SK-N-SH (cell line): ENCODE measurements at regions not wholly inside any gene's neighbourhood (a gene's known extent, or its start where the extent isn't known, plus 50 kb on each side); places are given as distances from the start of the nearest gene placed in this dataset.

Source experiments
- CTCF ChIA-PET: fragments of 300-600, 350-600 bp; formaldehyde crosslinking; extraction: SDS; loops from one replicate; lab custom pipeline; 2021; lab: Yijun Ruan, JAX
- POLR2A ChIA-PET: fragments of 350-600 bp; sonication (Branson Sonifier 250); formaldehyde crosslinking; extraction: SDS; loops from one replicate; lab custom pipeline; 2020; ENCODE audit warnings: antibody characterized with exemption, inconsistent platforms; lab: Yijun Ruan, JAX
- DNase-seq: peaks from one replicate; pipeline ENCODE4 v3.0.0; 2012
- H2AFZ ChIP-seq: fragments of 200-600 bp; sonication (generic); 2 replicates; pipeline ENCODE4 v1.8.1; 2016; ENCODE audit warnings: antibody characterized with exemption, mild to moderate bottlenecking, low read depth
- H3F3A ChIP-seq: fragments of 200-600 bp; sonication (generic); replicated peaks from 2 replicates; pipeline ENCODE3; 2016; ENCODE audit warnings: antibody characterized with exemption, mild to moderate bottlenecking; ENCODE audit not compliant: insufficient read depth
- H3K27ac ChIP-seq, 2 experiments: fragments of 200-500 bp in 1 of 2; fragments of 200-600 bp in 1 of 2; sonication (Bioruptor generic) in 1 of 2; sonication (generic), shearing (Covaris generic) in 1 of 2; 2 replicates each; pipeline versions ENCODE4 v1.5.1 to v1.6.1; 2014 to 2016; ENCODE audit warnings: low read depth in 2 of 2, inconsistent platforms in 1 of 2, low read length in 1 of 2, mild to moderate bottlenecking in 1 of 2, mixed read lengths in 1 of 2
- H3K27me3 ChIP-seq: fragments of 200-600 bp; sonication (generic), shearing (Covaris generic); 2 replicates; pipeline ENCODE4 v1.6.1; 2016; ENCODE audit warnings: mixed run types; ENCODE audit not compliant: insufficient read depth
- H3K36me3 ChIP-seq, 2 experiments: fragments of 200-500 bp in 1 of 2; fragments of 200-600 bp in 1 of 2; sonication (Bioruptor generic) in 1 of 2; sonication (generic) in 1 of 2; replicated peaks in 1 of 2; 2 replicates each; pipeline versions ENCODE3 to v1.5.1; 2014 to 2016; ENCODE audit warnings: low read length in 1 of 2, mild to moderate bottlenecking in 1 of 2; ENCODE audit not compliant: insufficient read depth in 2 of 2, control insufficient read depth in 1 of 2
- H3K4me1 ChIP-seq, 2 experiments: fragments of 200-500 bp in 1 of 2; fragments of 200-600 bp in 1 of 2; sonication (Bioruptor generic) in 1 of 2; sonication (generic), shearing (Covaris generic) in 1 of 2; 2 replicates each; pipeline versions ENCODE4 v1.5.1 to v1.6.1; 2014 to 2016; ENCODE audit warnings: low read depth in 1 of 2, low read length in 1 of 2, mixed run types in 1 of 2; ENCODE audit not compliant: insufficient read depth in 2 of 2, control insufficient read depth in 1 of 2
- H3K4me2 ChIP-seq: fragments of 200-600 bp; sonication (generic), shearing (Covaris generic); 2 replicates; pipeline ENCODE4 v1.6.1; 2017; ENCODE audit warnings: mixed run types
- H3K4me3 ChIP-seq, 2 experiments: fragments of 200-500 bp in 1 of 2; fragments of 200-600 bp in 1 of 2; sonication (Bioruptor generic) in 1 of 2; sonication (generic), shearing (Covaris generic) in 1 of 2; 2 replicates each; pipeline versions ENCODE4 v1.5.1 to v1.8.1; 2014 to 2016; ENCODE audit warnings: low read depth in 2 of 2, inconsistent platforms in 1 of 2, low read length in 1 of 2, mild to moderate bottlenecking in 1 of 2, mixed read lengths in 1 of 2, moderate library complexity in 1 of 2
- H3K79me2 ChIP-seq: fragments of 200-600 bp; sonication (generic); 2 replicates; pipeline ENCODE4 v1.8.1; 2017; ENCODE audit warnings: mild to moderate bottlenecking; ENCODE audit not compliant: insufficient read depth
- H3K9ac ChIP-seq: fragments of 200-600 bp; sonication (generic); 2 replicates; pipeline ENCODE4 v1.6.1; 2017; ENCODE audit warnings: mixed run types
- H3K9me2 ChIP-seq: fragments of 200-600 bp; sonication (generic); 2 replicates; pipeline ENCODE4 v1.6.1; 2017; ENCODE audit warnings: mixed run types
- H3K9me3 ChIP-seq: fragments of 200-600 bp; sonication (generic); 2 replicates; pipeline ENCODE4 v1.6.1; 2017; ENCODE audit warnings: mixed run types, mild to moderate bottlenecking, moderate library complexity
- H4K20me1 ChIP-seq: fragments of 200-600 bp; sonication (generic); 2 replicates; pipeline ENCODE4 v1.6.1; 2017; ENCODE audit warnings: mild to moderate bottlenecking, mixed run types; ENCODE audit not compliant: insufficient read depth
- CTCF ChIP-seq: fragments of 200-600 bp; sonication (generic); IDR thresholded peaks from 2 replicates; pipeline ENCODE4 v1.6.1; 2017; ENCODE audit warnings: antibody characterized with exemption, mild to moderate bottlenecking, moderate library complexity
- ELF1 ChIP-seq: IDR thresholded peaks from 2 replicates; pipeline ENCODE4 v1.4.0; 2012
- EP300 ChIP-seq, 2 experiments: IDR thresholded peaks; 2 replicates each; pipeline versions ENCODE4 v1.4.0 to v1.6.1; 2012; ENCODE audit warnings: borderline replicate concordance in 1 of 2, low read depth in 1 of 2, low read length in 1 of 2
- EZH2phosphoT487 ChIP-seq: fragments of 200-600 bp; sonication (generic); IDR thresholded peaks from 2 replicates; pipeline ENCODE4 v1.6.1; 2017; ENCODE audit warnings: low read depth, mixed run types, mild to moderate bottlenecking, antibody characterized with exemption, moderate library complexity, borderline replicate concordance
- FOXM1 ChIP-seq: IDR thresholded peaks from 2 replicates; pipeline ENCODE4 v1.4.0; 2012; ENCODE audit warnings: low read depth, mild to moderate bottlenecking
- JUND ChIP-seq: IDR thresholded peaks from 2 replicates; pipeline ENCODE4 v1.4.0; 2012
- MAX ChIP-seq: IDR thresholded peaks from 2 replicates; pipeline ENCODE4 v1.4.0; 2012; ENCODE audit warnings: low read depth
- MEF2A ChIP-seq: IDR thresholded peaks from 2 replicates; pipeline ENCODE4 v1.4.0; 2012; ENCODE audit warnings: low read depth, borderline replicate concordance
- MXI1 ChIP-seq: IDR thresholded peaks from 2 replicates; pipeline ENCODE4 v1.6.1; 2012; ENCODE audit warnings: mild to moderate bottlenecking, low read depth, low read length, improper control_type of control experiment
- NFIC ChIP-seq: IDR thresholded peaks from 2 replicates; pipeline ENCODE4 v1.4.0; 2012; ENCODE audit warnings: borderline replicate concordance
- NRF1 ChIP-seq: IDR thresholded peaks from 2 replicates; pipeline ENCODE4 v1.6.1; 2012; ENCODE audit warnings: low read depth, mild to moderate bottlenecking, low read length
- POLR2AphosphoS5 ChIP-seq: IDR thresholded peaks from 2 replicates; pipeline ENCODE4 v1.6.1; 2012; ENCODE audit warnings: low read depth, low read length
- RAD21 ChIP-seq: IDR thresholded peaks from 2 replicates; pipeline ENCODE4 v1.6.1; 2012; ENCODE audit warnings: mild to moderate bottlenecking, low read length
- RCOR1 ChIP-seq: fragments of 150-350 bp; IDR thresholded peaks from 2 replicates; pipeline ENCODE4 v1.6.1; 2017; ENCODE audit warnings: antibody characterized with exemption, low read length
- RFX5 ChIP-seq: IDR thresholded peaks from 2 replicates; pipeline ENCODE4 v1.6.1; 2012; ENCODE audit warnings: mild to moderate bottlenecking, improper control_type of control experiment, low read length
- RXRA ChIP-seq: IDR thresholded peaks from 2 replicates; pipeline ENCODE4 v1.4.0; 2012; ENCODE audit warnings: low read depth, mild to moderate bottlenecking, borderline replicate concordance
- SIN3A ChIP-seq: IDR thresholded peaks from 2 replicates; pipeline ENCODE4 v1.6.1; 2012; ENCODE audit warnings: low read depth, mild to moderate bottlenecking, low read length, moderate library complexity, borderline replicate concordance
- SMC3 ChIP-seq: IDR thresholded peaks from 2 replicates; pipeline ENCODE4 v1.6.1; 2012; ENCODE audit warnings: low read depth, low read length, improper control_type of control experiment
- TCF12 ChIP-seq: IDR thresholded peaks from 2 replicates; pipeline ENCODE4 v1.4.0; 2012
- TEAD4 ChIP-seq: IDR thresholded peaks from 2 replicates; pipeline ENCODE4 v1.4.0; 2012; ENCODE audit warnings: mild to moderate bottlenecking, borderline replicate concordance; ENCODE audit not compliant: insufficient read depth
- USF1 ChIP-seq: IDR thresholded peaks from 2 replicates; pipeline ENCODE4 v1.4.0; 2012; ENCODE audit warnings: low read depth, borderline replicate concordance
- YY1 ChIP-seq: IDR thresholded peaks from 2 replicates; pipeline ENCODE4 v1.4.0; 2012; ENCODE audit warnings: low read depth, mild to moderate bottlenecking
- WGBS: methylation state at CpG from one replicate; pipeline ENCODE4 v1.1.6; 2017; ENCODE audit warnings: low lambda C conversion rate; 5-methylcytosine and 5-hydroxymethylcytosine counted together

GRCh38 chr12:84605983-84606382 lies 306.6 kb downstream of the SLC6A15 start:
- Histone ChIP-seq H3K4me3 (no peak overlapping the region), H3K9me3 (no peaks in the 10 kb centered on the region), H3K36me3 (no peaks in the 10 kb centered on the region), H3K9ac (no peak overlapping the region), H2AFZ (no peak overlapping the region), H3K4me2 (no peak overlapping the region), H3K27ac (no peak overlapping the region), H3K4me1 (no peaks in the 10 kb centered on the region), H4K20me1 (no peaks in the 10 kb centered on the region), H3F3A (no peaks in the 10 kb centered on the region), H3K79me2 (no peaks in the 10 kb centered on the region), H3K9me2 (no peaks in the 10 kb centered on the region), H3K27me3 (no peaks in the 10 kb centered on the region)
- TF ChIP-seq RAD21 (no peak), NRF1 (no peak), USF1 (no peak), YY1 (no peak), CTCF (no peak), RCOR1 (no peak), EP300 (IDR thresholded peaks at IDR 0.05; ENCODE audit: borderline replicate concordance in 1 of 2, low read depth in 1 of 2, low read length in 1 of 2) (no peak), JUND (no peak), NFIC (no peak), MXI1 (no peak), RFX5 (no peak), SMC3 (no peak), SIN3A (no peak), ELF1 (no peak), FOXM1 (no peak), POLR2AphosphoS5 (no peak), RXRA (no peak)
- CTCF ChIA-PET, result no interaction called here
- WGBS, result 93% methylated on average over 2 of the region's 2 CpGs
- no peak for DNase-seq
- POLR2A ChIA-PET, result no interaction called here

- peaks cover 4% of the 10 kb centered on the region for H3F3A ChIP-seq
- H3K9ac ChIP-seq, result no peak overlapping the region
- no peaks in the 10 kb centered on the region for H3K27me3 ChIP-seq
- no peaks in the 10 kb centered on the region for H3K9me3 ChIP-seq
- no peak overlapping the region for H3K4me3 ChIP-seq
- no peak for DNase-seq
- POLR2A ChIA-PET, result no interaction called here
- no peaks in the 10 kb centered on the region; a peak in 1 of 4 replicates for H3K4me1 ChIP-seq
- no peaks in the 10 kb centered on the region for H3K79me2 ChIP-seq
- no peaks in the 10 kb centered on the region for H3K9me2 ChIP-seq
- no peaks in the 10 kb centered on the region for H3K36me3 ChIP-seq
- no peak overlapping the region for H3K27ac ChIP-seq
- no peaks in the 10 kb centered on the region for H4K20me1 ChIP-seq
- CTCF ChIA-PET, result interaction anchor here (1.6 kb wide), 1 partner anchor 1919 kb away, joined by 4 read pairs; no protein-coding TSS in a partner anchor
- H3K4me2 ChIP-seq, result no peak overlapping the region
- no peak for TF ChIP-seq YY1
- TF ChIP-seq TCF12, result no peak
- TF ChIP-seq TEAD4, result no peak
- no peak for TF ChIP-seq SMC3
- TF ChIP-seq MEF2A, result no peak
- no peak for TF ChIP-seq EZH2phosphoT487
- no peak for TF ChIP-seq ELF1
- TF ChIP-seq MAX, result no peak
- H2AFZ ChIP-seq, result no peak overlapping the region
These were observed 308.0 kb downstream of the SLC6A15 start for GRCh38 chr12:84604551-84604950.
